PC-9 (cell line): ENCODE measurements at regions not wholly inside any gene's neighbourhood (a gene's known extent, or its start where the extent isn't known, plus 50 kb on each side); places are given as distances from the start of the nearest gene placed in this dataset.
"Not testable (repeated sequence)": the region's sequence is repeated elsewhere in the genome, so short reads cannot be mapped to it uniquely, and the experiment has no call there.

Experiments
- CTCF ChIP-seq: fragments of 200-600 bp; sonication (generic); conservative IDR thresholded peaks from 2 replicates; pipeline ENCODE4 v1.6.1; 2017; ENCODE audit warnings: mixed run types, antibody characterized with exemption, mild to moderate bottlenecking, moderate library complexity
- EZH2 ChIP-seq: fragments of 200-600 bp; sonication (generic); IDR thresholded peaks from 2 replicates; pipeline ENCODE4 v1.8.0; 2017; ENCODE audit warnings: antibody characterized with exemption, low read depth

GRCh38 chr2:89200247-89200527, 508.7 kb downstream of the RPIA start:
- TF ChIP-seq CTCF, EZH2: not testable (repeated sequence)
